AG04450 (cell line): ENCODE measurements at regions not wholly inside any gene's neighbourhood (a gene's known extent, or its start where the extent isn't known, plus 50 kb on each side); places are given as distances from the start of the nearest gene placed in this dataset.
"Not testable (repeated sequence)": the region's sequence is repeated elsewhere in the genome, so short reads cannot be mapped to it uniquely, and the experiment has no call there.

ENCODE experiments used
- CTCF ChIA-PET: fragments of 300-600, 350-600 bp; formaldehyde crosslinking; extraction: SDS; loops from one replicate; lab custom pipeline; 2022; ENCODE audit warnings: antibody characterized with exemption, inconsistent platforms; lab: Charles Lee
- POLR2A ChIA-PET: fragments of 350-600 bp; formaldehyde crosslinking; extraction: SDS; loops from one replicate; lab custom pipeline; 2021; ENCODE audit warnings: antibody characterized with exemption, inconsistent platforms; lab: Yijun Ruan, JAX
- DNase-seq: peaks from one replicate; pipeline ENCODE4 v3.0.0-alpha.2; 2011; ENCODE audit warnings: low read depth, low spot score
- H3K27ac ChIP-seq: one replicate; pipeline ENCODE4 v1.5.1; 2012; ENCODE audit warnings: low read depth, low read length, control low read depth
- H3K27me3 ChIP-seq: one replicate; pipeline ENCODE4 v1.6.0; 2012; ENCODE audit warnings: low read length; ENCODE audit not compliant: control insufficient read depth, insufficient read depth
- H3K4me3 ChIP-seq: 2 replicates; pipeline ENCODE4 v1.5.1; 2011; ENCODE audit warnings: mild to moderate bottlenecking, low read depth, low read length, control low read depth
- H3K9me3 ChIP-seq: 2 replicates; pipeline ENCODE4 v1.5.1; 2012; ENCODE audit warnings: low read length; ENCODE audit not compliant: control insufficient read depth, insufficient read depth
- CTCF ChIP-seq: IDR thresholded peaks from 2 replicates; pipeline ENCODE4 v1.5.1; 2011; ENCODE audit warnings: low read depth, low read length, control low read depth, inconsistent platforms

GRCh38 chr16:16742573-16742972 is 363.6 kb downstream of the NPIPA7 start:
- H3K4me3 ChIP-seq, DNase-seq, POLR2A ChIA-PET, H3K27me3 ChIP-seq, H3K9me3 ChIP-seq, H3K27ac ChIP-seq, CTCF ChIA-PET: not testable (repeated sequence)

- H3K4me3 ChIP-seq, H3K27me3 ChIP-seq, CTCF ChIA-PET, H3K27ac ChIP-seq, DNase-seq, H3K9me3 ChIP-seq, POLR2A ChIA-PET: not testable (repeated sequence)
Measured at GRCh38 chr16:16754992-16755667, 376.2 kb downstream of the NPIPA7 start.

- ChIA-PET POLR2A (no interaction called here), CTCF (no interaction called here)
- Histone ChIP-seq H3K27ac (no peak overlapping the region), H3K9me3 (peaks cover 11% of the 10 kb centered on the region), H3K4me3 (no peak overlapping the region), H3K27me3 (no peaks in the 10 kb centered on the region)
- no peak for DNase-seq
- no peak for TF ChIP-seq CTCF
Measured at GRCh38 chr16:16763449-16763848, 384.5 kb downstream of the NPIPA7 start.

- H3K27me3 ChIP-seq, POLR2A ChIA-PET, H3K27ac ChIP-seq, CTCF ChIA-PET, H3K9me3 ChIP-seq, H3K4me3 ChIP-seq, DNase-seq: not testable (repeated sequence)
Measured at GRCh38 chr16:16770717-16771116, 391.8 kb downstream of the NPIPA7 start.

- DNase-seq: no peak
- no peaks in the 10 kb centered on the region for H3K27me3 ChIP-seq
- no peak overlapping the region for H3K27ac ChIP-seq
- no peak overlapping the region for H3K4me3 ChIP-seq
- no peak for TF ChIP-seq CTCF
- H3K9me3 ChIP-seq: peaks cover 2% of the 10 kb centered on the region; the same call in 1 of the 2 replicates
- CTCF ChIA-PET: no interaction called here
- POLR2A ChIA-PET: no interaction called here
Measured at GRCh38 chr16:16774389-16774788, 395.4 kb downstream of the NPIPA7 start.

- POLR2A ChIA-PET: no interaction called here
- Histone ChIP-seq H3K27ac (no peak overlapping the region), H3K4me3 (no peak overlapping the region), H3K27me3 (no peaks in the 10 kb centered on the region), H3K9me3 (peaks cover 2% of the 10 kb centered on the region)
- CTCF ChIA-PET: no interaction called here
- no peak for DNase-seq
- TF ChIP-seq CTCF: no peak
Measured at GRCh38 chr16:16778332-16778731, 399.4 kb downstream of the NPIPA7 start.
